ENCODE measurements at regions not wholly inside any gene's neighbourhood (a gene's known extent, or its start where the extent isn't known, plus 50 kb on each side); places are given as distances from the start of the nearest gene placed in this dataset.

DNA sequence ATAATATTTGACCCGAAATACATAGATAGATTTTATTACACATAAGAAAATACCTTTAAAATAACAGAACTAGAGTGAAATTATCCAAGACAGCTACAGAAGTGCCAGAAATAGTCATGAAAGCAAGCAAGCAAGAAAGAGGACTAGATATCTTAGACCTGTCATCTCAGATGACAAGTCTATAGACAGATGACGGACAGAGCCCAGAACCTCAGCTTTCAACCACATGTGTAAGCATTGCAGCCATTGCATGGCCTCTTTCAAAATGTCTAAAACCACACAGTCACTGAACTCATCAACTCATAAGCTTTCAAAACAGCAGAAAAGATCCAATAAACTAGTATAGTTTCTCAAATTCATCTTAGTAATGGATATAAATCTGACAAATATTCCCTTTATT lies 59.8 kb upstream of the FHIT start:
- no peak for DNase-seq

DNA sequence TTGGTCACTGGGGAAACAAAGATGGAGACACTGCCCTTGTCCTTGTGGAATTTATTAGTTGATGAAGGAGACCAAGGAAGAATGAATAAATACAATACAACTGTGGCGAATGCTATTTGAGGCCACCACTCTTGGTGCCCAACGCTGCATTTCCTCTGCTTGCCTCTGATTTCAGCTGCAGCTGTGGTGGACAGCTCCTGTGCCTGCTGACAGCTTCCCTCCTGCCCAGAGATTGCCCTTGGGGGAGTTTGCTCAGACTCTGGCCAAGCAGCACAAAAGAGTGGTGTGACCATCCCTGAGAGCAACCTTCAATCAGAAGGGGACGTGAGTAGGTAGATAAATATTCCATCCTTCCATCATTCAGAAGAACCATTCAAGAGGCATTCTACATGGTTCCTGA lies 64.6 kb upstream of the FHIT start:
- DNase-seq: no peak

DNA sequence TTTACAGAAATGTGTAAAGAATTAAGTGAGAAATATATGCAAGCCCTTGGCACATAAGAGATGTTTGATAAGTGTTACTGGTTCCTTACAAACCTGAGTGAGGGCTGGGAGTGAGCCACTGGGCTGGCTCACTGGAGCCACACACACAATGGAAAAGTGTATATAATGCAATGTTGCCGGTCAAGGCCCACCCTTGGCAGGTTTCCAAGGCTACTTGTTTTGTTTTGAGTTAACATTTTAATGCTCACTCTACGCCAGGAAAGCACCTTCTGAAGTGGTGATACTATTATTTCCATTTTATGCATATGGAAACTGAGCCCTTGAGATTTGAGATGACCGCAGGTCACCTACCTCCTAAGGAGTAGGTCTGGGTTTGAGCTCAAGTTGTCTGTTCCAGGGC lies 71.8 kb upstream of the FHIT start:
- DNase-seq: no peak

DNA sequence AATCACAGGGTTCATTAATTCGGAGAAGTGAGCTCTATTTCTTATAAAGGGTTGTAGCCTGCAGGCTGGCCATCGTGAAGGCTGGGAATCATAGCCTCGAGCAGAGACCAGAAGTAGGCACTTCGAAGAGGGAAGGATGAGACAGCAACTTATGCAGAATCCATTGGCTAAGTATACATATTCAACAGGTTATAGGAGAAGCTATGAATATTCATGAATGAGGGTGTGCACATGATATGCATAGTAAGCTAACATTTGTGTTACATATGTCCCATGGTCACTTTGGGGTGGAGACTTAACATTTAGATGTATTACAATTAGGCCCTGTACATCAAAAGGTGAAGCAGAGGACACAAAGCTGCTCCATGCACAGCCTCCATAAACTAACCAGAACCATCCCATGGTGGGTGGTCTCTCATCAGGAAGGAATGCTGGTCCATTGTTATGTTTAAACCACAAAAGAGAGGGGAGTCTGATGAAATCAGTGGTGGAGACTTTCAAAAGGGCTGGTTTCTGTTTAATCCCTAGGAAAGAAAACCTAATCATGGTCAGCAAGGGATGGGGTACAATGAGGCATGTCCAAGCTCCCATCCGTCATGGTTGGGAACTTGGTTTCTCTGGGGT lies 80.8 kb upstream of the FHIT start:
- DNase-seq: no peak

DNA sequence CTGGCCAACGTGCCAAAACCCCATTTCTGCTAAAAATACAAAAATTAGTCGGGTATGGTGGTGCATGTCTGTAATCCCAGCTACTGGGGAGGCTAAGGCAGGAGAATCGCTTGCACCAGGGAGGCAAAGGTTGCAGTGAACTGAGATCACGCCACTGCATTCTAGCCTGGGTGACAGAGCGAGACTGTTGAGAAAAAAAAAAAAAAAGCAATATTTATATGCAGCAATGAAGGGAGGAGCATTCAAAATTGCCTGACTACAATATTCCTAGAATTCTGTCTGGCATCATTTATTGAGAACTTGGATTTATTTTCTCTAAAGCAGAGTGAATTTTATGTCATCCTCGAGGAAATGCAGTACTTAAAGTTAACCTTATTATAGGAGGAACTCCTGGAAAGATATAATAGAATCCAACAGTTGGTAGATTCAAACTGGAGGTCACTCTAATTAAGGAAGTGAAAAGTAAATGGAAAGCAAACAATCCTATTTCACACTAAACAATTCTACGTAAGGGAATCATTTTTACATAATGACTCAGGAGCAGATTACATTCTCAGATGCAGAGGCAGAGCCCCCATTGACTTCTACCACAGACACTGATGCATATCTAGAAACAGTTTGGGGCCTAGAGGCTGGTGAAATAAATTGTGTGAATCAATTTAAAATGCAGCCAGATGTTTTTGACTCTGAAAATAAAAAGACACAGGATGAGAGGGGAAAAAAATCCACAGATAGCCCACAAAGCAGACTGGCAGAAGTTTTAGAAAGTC lies 82.1 kb upstream of the FHIT start:
- no peak for DNase-seq

DNA sequence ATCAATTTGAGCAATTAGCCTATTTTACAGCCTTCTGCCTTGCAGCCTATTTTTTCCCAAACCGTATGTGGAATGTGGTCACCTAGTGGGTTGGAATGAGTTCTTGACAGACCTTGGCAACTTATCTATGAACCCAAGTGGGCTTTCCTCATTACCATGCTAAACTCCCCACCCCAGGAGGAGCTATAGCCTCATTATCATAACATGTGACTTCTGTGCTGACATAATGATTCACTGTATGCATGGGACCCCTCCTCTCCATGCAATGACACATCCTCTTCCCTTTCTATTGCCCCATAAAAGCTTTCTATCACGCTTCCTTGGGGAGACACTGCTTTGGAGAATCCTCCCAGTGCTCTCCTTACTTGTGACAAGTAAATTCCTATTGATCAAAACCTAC lies 83.5 kb upstream of the FHIT start:
- DNase-seq: no peak

DNA sequence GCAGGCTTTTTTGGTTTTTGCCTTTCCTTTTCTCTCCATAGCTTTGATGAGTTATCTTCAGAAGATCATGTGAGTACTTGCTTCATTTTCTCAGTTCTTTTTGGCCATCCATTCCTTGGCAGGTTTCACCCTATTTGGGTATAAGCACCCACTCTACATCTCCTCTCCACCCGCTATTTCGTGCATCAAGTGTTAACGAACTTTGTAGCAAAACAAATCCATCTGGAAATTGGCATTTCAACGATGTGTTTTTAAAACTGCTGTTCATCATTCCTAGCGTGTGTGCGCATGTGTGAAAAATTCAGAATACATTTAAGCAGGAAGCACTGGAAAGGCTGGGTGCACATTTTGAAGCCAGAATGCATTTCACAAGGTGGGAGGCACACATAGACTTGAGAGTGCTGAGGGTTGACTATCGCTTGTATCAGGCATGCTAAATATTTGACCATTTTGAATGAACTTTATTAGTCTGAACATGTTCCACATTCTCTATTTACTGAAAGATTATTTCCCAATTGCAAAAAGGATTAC lies 89.7 kb upstream of the FHIT start:
- DNase-seq: no peak

DNA sequence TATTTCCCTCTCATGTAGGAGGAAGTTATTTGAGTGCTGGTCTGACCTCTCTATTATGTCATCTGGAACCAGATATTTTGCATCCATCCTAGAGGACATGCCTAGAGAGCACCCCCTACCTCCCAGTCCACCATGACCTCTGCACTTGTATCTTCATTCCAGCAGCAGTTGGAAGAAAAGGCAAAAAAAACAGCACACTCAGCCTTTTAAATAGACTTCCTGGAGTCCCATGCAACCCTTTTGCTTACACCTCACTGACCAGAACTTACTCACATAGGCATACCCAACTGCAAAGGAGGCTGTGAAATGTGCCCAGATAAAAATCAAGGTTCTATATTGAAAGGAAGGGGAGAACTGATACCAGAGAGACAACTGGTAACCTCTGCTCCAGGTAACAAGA lies 92.3 kb upstream of the FHIT start:
- DNase-seq: no peak

DNA sequence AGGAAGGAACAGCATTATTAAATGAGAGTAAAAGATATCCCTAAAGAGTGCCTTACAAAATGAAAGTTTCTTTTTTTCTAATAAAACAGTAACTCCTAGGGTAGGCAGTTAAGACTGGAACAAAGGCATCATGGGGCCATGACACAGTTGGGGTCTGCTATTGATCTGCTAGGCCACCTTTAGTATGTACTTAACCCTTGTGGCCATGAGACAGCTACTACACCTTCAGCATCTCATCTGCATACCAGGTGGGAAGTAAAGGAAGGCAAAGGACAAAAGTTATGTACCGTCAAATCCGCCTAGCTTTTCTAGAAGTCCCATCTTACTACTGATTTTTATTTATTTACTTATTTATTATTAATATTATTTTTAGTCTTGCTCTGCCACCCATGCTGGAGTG lies 93.8 kb upstream of the FHIT start:
- no peak for DNase-seq

DNA sequence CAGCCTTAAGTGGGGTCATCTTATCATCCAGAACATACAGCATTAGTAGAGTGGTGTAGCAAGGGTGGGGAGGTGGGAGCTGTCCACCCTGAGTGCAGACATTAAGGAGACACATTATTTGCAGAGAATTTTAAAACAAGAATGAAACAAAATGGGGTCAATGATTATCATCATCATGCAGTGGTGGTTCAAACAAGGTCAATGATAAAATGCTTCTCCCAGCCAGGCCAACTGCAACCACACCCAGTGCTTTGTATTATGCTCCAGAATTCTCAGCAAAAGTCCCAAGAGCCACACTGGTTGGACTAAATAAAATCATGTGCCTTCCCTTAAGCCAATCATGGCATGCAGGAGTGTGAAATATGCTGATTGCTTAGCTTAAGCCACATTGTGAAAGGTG lies 96.7 kb upstream of the FHIT start:
- DNase-seq: no peak

DNA sequence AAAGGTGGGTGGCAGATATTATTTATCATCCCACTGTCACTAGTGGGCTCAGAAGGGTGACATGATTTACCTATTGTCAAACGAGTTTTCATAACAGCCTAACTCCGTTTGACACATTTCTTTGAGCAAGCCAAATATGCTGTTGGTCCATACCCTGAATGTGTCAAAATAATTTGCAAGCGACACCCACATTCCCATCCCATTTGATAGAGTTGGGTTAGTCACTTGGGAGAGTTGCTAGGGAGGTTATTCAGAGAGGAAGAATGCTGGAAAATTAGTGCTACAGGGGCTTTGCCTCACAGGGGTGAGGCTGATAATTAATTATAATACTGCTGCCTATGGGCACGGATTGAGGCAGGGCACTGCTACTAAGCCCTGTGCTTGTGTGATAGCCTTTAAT lies 98.5 kb upstream of the FHIT start:
- DNase-seq: no peak

DNA sequence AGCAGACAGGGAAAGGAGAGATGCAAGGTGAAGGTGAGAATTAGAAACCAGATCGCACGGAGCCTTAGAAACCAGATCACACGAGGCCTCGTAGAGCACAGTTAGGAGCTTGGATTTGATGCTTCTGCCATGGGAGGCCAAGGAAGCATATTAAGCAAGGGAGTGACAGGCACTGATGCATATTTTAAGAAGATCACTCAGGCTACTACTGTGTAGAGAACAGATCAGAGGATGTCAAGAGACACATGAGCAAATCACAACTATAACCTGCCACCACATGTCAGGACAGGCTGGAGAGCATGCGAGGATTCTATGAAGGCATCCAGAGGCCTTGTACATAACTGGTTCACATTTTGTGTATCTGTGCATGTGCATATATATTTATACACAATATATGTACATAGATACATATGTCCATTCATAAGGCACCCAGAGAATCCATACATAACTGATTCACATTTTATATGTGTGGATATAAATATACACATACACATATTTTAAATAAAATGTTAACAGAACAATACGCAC lies 99.6 kb upstream of the FHIT start:
- no peak for DNase-seq

DNA sequence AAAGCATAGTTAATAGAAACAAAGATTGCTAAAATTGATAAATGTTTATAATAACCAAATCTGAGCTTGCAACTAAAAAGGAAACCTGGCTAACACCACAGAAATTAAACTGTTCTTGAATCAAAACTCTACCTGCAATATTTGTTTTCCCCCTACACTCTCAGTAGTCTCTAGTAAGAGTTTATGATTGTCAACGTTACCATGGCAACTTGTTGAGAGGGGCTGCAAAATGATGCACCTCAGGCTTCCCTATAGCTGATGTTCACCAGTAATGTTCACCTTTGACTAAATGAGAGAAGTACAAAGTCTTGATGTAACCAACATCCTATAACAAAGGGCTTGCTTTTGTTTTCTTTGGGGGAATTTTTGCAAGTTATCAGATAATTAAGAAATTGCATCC lies 101.1 kb upstream of the FHIT start:
- no peak for DNase-seq

DNA sequence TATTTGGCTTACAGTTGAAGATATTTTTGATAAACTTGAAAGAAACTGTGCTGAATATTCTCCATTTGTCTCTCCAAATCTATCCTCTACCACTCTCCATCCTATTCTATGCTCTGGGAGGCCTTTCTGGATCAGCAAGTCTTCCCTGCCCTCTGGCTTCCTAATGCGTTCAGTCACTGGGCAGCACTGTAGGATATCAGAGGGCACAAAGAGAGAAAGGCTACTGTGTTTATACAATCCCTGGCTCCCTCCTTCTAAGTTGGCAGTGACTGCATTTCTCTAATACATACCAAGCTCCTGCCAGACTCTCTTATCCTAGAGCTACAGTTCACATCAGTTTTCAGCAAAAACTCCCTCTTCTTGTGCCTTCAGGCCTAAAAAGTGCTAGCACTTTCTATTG lies 102.1 kb upstream of the FHIT start:
- no peak for DNase-seq

DNA sequence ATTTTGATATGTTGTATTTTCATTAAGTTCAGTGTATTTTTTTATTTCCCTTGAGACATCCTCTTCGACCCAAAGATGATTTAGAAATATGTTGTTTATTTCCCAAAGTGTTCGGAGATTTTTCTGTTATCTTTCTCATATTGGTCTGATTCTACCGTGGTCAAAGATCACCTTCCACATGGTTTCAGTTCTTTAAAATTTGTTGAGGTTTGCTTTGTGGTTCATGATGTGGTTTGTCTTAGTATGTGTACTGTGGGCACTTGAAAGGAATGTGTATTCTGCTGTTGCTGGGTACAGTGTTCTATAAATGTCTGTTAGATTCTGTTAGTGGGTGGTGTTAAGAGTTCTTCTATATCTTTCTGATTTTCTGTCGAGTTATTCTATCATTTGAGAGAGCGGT lies 103.4 kb upstream of the FHIT start:
- DNase-seq: no peak

DNA sequence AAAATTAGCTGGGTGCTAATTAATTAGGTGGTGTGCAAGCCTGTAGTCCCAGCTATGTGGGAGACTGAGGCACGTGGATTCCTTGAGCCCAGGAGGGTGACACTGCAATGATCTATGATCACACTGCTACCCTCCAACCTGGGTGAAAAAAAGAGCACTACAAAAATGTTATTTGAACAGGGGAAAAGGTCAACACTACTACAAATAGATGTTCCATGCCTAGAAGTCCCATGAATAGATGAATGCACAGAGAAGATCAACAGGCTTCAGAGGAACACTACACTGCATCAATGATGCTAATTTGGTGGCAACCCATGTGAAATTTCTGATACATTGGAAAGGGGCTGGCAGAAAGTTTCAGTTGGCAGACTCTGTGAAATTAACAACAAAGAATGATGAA lies 105.4 kb upstream of the FHIT start:
- DNase-seq: no peak

DNA sequence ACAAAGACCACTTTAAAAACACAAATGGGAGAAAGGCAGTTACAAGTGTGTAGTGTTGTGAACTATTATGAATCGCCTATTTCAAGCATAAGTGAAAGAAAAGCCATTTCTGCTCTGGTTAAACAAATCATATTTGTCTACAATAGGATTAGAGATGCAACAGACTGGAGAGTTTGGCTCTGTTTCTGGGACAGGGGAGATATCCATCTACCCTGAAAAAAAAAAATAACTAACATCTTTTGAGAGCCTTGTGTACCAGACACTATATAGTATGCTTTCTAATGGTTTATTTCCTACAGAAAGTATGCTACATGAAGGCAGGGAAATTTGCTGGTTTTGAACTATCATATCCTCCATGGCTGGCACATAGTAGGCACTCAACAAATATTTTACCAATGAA lies 106.7 kb upstream of the FHIT start:
- DNase-seq: no peak

DNA sequence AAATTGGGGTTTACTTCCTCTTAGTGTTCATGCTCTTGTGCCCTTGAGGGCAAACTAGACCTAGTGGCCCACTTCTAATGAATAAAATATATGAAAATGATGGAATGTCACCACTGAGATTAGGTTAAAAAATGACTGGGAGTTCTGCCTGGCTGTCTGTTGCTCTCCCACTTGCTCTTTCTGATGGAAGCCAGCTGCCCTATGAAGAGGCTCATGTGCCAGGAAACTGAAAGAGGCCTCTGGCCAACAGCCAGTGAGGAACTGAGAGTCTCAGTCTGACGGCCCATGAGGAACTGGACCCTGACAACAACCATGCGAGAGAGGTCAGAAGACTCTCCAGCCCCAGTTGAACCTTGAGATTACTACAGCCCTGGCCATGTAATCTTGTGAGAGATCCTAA lies 107.1 kb upstream of the FHIT start:
- DNase-seq: no peak

DNA sequence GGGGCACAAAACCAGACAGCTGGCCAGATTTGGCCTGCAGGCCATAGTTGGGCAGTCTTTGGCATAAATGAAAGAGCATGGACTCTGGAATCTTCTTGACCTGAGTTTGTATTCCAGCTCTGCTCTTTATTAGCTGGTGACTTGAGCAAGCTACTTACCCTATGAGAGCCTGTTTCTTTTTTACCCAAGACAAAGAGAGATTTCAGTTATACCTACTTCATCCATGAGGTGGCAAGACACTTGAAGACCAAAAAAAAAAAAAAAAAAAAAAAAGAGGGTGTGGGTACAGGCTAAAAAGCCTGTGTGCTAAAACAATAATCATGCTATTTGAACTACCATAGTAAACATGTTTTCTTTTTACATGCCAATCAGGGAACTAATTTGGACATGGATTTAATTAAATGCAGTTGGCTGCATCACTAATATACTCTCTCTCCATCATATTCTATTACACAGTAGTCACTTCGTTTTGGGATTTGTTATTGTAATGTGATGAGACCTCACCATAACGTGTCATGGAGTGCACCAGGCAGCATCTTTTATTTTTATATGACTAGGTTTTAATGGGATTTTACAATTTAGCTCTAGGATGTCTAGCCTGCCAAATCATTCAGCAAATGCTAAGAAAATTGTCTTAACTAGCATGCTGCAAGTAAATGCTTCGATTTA lies 109.2 kb upstream of the FHIT start:
- DNase-seq: no peak

DNA sequence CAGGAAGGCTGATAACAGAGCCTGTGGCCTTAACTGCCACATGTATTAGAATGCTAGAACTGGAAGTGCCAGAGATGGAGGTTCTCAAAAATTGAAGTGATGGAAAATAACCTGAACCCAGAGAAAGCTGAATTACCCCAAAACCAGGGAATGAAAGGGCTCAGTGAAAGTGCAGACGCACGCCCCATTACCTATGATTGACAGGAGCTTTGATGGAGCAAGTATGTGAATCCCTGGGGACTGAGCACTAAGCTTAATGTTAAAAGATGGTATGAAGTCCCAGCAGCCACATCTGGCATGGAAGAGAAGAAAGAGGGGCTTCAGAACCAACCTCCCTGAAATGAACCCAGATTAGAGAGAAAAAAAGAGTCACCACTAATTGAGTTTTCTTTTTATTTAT lies 118.4 kb upstream of the FHIT start:
- no peak for DNase-seq

DNA sequence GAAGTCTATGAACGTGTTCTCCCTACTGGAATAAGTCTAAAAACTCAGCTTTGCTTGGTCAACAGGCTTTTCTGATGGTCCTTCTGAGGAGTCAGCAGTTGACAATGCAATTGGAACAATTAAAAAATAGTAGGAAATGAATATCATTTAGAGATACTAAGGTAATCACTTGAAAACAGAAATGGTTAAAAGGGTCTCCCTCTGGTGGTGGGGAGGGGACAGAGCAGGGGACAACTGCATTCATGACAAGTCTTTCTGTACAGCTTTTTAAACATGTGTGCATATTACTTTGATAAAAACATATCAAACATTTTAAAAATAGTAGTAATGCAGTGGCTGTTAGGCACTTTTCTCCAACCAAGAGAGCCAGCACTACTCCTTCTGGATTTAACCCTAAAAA lies 119.9 kb upstream of the FHIT start:
- DNase-seq: peak; percentile 25

DNA sequence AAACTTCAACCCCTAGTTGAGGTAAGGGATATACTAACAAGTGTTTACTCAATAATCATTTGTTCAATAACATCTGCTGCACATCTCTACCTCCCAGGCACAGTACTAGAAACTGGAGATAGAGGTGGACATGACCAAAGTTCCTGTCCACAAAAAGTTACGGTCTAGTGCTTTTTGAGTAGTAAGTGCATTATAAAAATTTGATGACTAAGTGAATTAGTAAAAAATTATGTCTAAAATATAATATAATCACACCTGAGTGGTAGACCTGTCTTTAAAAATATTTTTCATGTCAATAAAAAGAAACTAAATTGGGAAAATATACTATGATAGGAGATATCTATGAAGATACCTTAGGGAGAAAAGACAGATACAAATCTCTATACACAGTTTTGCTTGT lies 121.5 kb upstream of the FHIT start:
- no peak for DNase-seq

DNA sequence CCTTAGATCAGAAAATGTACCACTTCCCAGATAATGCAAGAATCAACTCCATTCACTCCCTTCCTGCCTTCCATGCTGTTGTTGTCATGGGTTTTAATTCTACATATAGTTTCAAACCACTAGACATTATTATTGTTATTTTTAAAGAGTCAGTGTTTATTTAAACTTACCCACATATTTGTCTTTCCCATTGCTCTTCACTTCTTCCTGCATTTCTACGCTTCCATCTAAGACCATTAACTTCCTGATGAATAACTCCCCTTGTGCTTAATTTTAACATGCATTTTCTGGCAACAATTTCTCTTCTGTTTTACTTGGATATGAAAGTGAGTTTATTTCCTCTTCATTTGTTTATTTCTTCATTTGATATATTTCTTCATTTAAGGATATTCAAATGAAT lies 127.1 kb upstream of the FHIT start:
- no peak for DNase-seq

DNA sequence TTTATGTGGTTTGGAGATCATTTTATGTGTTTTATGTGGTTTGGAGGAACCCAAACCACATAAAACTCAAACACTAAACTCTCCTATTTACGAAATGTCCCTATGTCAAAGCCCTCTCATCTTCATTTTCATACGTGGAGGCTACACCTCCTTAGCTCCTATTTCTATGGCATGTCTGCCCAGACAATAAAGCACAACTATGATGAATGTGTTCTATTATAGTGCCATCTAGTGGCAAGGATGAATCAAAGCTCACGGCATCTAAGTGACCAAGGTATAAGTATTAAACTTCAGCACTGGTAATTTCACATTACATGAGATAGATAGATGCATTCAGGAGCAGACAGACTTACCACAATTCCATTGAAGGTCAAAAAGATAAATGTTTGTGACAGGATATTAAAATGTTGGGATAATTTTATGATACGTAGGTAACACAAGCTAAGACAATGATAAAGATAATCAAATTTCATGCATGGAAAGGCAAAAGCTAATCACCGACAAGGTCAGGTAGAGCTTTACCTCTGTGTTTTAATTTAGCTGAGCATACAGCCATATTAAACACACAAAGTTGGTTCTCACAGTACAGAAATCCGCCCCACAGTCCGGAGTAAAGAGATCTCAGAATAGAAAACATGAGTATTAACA lies 130.6 kb upstream of the FHIT start:
- no peak for DNase-seq

All from activated naive CD4-positive, alpha-beta T cell treated with anti-CD3 and anti-CD28 coated beads, Interleukin-2, amount 50 U/mL, for 16 hours (primary cell).